NCI-H2227 treated with DMSO at 0.1 percent for 48 hours (cell line): ENCODE measurements at regions not wholly inside any gene's neighbourhood (a gene's known extent, or its start where the extent isn't known, plus 50 kb on each side); places are given as distances from the start of the nearest gene placed in this dataset.
"Not testable (repeated sequence)": the region's sequence is repeated elsewhere in the genome, so short reads cannot be mapped to it uniquely, and the experiment has no call there.

Experiments
- DNase-seq: peaks from one replicate; lab custom pipeline; 2025; lab: John Stamatoyannopoulos, UW

GRCh38 chr12:13562915-13563742 lies 366.6 kb downstream of the EMP1 start:
- no peak for DNase-seq

GRCh38 chr12:13561923-13562322 lies 365.4 kb downstream of the EMP1 start:
- no peak for DNase-seq

GRCh38 chr12:13559318-13559978 lies 362.9 kb downstream of the EMP1 start:
- DNase-seq, result no peak

GRCh38 chr12:13552830-13553229 lies 356.3 kb downstream of the EMP1 start:
- DNase-seq, result no peak

GRCh38 chr12:13547283-13547682 lies 350.8 kb downstream of the EMP1 start:
- no peak for DNase-seq

- no peak for DNase-seq
Observed at GRCh38 chr12:13546231-13546630, 349.7 kb downstream of the EMP1 start.

GRCh38 chr12:13539051-13539450 lies 342.5 kb downstream of the EMP1 start:
- no peak for DNase-seq

- DNase-seq, result no peak
Observed at GRCh38 chr12:13538136-13538535, 341.6 kb downstream of the EMP1 start.

GRCh38 chr12:13537623-13538022 lies 341.1 kb downstream of the EMP1 start:
- DNase-seq, result no peak

GRCh38 chr12:13536219-13536910 lies 339.8 kb downstream of the EMP1 start:
- no peak for DNase-seq

GRCh38 chr12:13534645-13535398 lies 338.3 kb downstream of the EMP1 start:
- no peak for DNase-seq

- no peak for DNase-seq
Observed at GRCh38 chr12:13534242-13534641, 337.7 kb downstream of the EMP1 start.

GRCh38 chr12:13530966-13531365 lies 334.4 kb downstream of the EMP1 start:
- peak; percentile 67 for DNase-seq

GRCh38 chr12:13526185-13526921 lies 329.8 kb downstream of the EMP1 start:
- DNase-seq, result not testable (repeated sequence)

- DNase-seq, result no peak
Observed at GRCh38 chr12:13523536-13524307, 327.2 kb downstream of the EMP1 start.

- not testable (repeated sequence) for DNase-seq
Observed at GRCh38 chr12:13518034-13518433, 321.5 kb downstream of the EMP1 start.

GRCh38 chr12:13509740-13510139 lies 313.2 kb downstream of the EMP1 start:
- no peak for DNase-seq

- DNase-seq, result no peak
Observed at GRCh38 chr12:13505636-13506035, 309.1 kb downstream of the EMP1 start.

GRCh38 chr12:13505224-13505623 lies 308.7 kb downstream of the EMP1 start:
- DNase-seq, result no peak

- DNase-seq, result no peak
Observed at GRCh38 chr12:13504736-13505135, 308.2 kb downstream of the EMP1 start.

GRCh38 chr12:13504074-13504473 lies 307.5 kb downstream of the EMP1 start:
- DNase-seq, result no peak
